ENCODE measurements at regions not wholly inside any gene's neighbourhood (a gene's known extent, or its start where the extent isn't known, plus 50 kb on each side); places are given as distances from the start of the nearest gene placed in this dataset.

DNA sequence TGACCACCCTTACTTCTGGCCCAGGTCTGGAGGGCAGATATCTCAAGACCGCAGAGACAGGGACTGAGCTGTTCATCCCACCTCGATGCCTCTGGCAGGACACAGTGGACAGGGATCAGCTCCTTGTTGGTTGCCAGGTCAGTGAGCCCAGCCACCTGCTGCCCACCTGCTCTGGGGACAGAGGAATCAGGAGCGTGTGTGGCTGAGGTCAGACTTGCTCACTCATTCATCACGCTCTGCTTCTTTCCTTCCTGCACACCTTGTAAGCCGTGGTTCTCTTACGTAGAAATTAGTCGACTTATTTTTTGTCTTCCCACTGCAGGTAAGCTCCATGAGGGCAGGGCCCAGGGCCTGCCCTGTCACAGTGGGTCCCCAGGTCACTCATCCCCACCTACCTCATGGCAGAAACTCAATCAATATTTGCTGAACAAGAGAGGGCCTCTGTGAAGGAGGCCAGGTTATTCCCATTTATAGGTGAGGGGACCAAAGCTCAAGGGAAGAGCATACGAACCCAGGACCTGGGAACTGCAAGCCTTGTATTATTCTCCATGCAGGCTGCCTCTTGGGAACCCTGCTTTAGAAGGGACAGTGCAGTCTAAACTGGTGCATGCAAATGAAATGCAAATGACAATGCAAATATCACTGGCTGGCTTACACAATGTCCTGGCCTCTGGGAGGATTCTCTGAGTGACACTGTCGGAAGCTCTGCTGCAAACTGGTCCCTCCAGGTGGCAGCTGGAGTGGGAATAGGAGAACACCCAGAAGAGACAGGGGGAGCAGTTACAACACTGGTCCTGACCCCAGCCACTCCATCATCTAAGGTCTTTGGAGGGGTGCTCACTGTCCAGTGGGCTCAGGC is 58.4 kb upstream of the PAX7 start:
- Histone ChIP-seq H3K9me2 (ENCODE audit: insufficient read depth) (no peaks in the 10 kb centered on the region), H3K27me3 (ENCODE audit: insufficient read depth, low read length) (peaks cover 5% of the 10 kb centered on the region; the same call in 1 of the 2 replicates), H2AFZ (ENCODE audit: low read depth, low read length, poor library complexity, severe bottlenecking) (no peak overlapping the region), H3K4me1 (ENCODE audit: control insufficient read depth in 1 of 2, insufficient read depth in 2 of 2, low read length in 2 of 2) (peaks cover 0 to 4% of the 10 kb centered on the region in 2 experiments; a peak in 1 of 4 replicates), H3K9ac (ENCODE audit: low read length) (no peak overlapping the region), H3K79me2 (ENCODE audit: insufficient read depth, low read length) (no peaks in the 10 kb centered on the region), H3K9me3 (ENCODE audit: control insufficient read depth in 1 of 2, insufficient read depth in 1 of 2, low read depth in 1 of 2, low read length in 2 of 2) (no peaks in the 10 kb centered on the region), H3K27ac (ENCODE audit: low read depth, low read length) (no peak overlapping the region), H4K20me1 (ENCODE audit: insufficient read depth) (no peaks in the 10 kb centered on the region), H3K4me3 (replicated peaks in 1 of 2; ENCODE audit: low read depth in 1 of 2, low read length in 2 of 2) (no peak overlapping the region), H3K36me3 (ENCODE audit: control insufficient read depth in 1 of 2, insufficient read depth in 2 of 2, low read length in 2 of 2) (no peaks in the 10 kb centered on the region), H3K4me2 (ENCODE audit: low read length) (no peak overlapping the region)
- TF ChIP-seq, protein P1, sequence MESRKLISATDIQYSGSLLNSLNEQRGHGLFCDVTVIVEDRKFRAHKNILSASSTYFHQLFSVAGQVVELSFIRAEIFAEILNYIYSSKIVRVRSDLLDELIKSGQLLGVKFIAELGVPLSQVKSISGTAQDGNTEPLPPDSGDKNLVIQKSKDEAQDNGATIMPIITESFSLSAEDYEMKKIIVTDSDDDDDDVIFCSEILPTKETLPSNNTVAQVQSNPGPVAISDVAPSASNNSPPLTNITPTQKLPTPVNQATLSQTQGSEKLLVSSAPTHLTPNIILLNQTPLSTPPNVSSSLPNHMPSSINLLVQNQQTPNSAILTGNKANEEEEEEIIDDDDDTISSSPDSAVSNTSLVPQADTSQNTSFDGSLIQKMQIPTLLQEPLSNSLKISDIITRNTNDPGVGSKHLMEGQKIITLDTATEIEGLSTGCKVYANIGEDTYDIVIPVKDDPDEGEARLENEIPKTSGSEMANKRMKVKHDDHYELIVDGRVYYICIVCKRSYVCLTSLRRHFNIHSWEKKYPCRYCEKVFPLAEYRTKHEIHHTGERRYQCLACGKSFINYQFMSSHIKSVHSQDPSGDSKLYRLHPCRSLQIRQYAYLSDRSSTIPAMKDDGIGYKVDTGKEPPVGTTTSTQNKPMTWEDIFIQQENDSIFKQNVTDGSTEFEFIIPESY (IDR thresholded peaks at IDR 0.05; ENCODE audit: extremely low read depth, insufficient replicate concordance, low read length): no peak
- TF ChIP-seq CBX3 (IDR thresholded peaks at IDR 0.05; ENCODE audit: low read depth) (no peak), EGR1 (IDR thresholded peaks at IDR 0.05; ENCODE audit: low read depth) (no peak), JUND (IDR thresholded peaks at IDR 0.05) (no peak), POLR2A (IDR thresholded peaks at IDR 0.05; ENCODE audit: borderline replicate concordance, extremely low read depth, insufficient read depth, insufficient read length) (peak; percentile 32)
- TF ChIP-seq, protein P2, sequence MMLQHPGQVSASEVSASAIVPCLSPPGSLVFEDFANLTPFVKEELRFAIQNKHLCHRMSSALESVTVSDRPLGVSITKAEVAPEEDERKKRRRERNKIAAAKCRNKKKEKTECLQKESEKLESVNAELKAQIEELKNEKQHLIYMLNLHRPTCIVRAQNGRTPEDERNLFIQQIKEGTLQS (IDR thresholded peaks at IDR 0.05): no peak
- intact Hi-C loops (cut with micrococcal nuclease): loop anchor here (10.0 kb wide), 1 partner anchor 1077 kb away; no protein-coding TSS in a partner anchor
- ChIA-PET POLR2A (no interaction called here), RAD21 (ENCODE audit: low non-redundant PET in 1 of 2, low total read pairs in 2 of 2, uncharacterized antibody in 2 of 2, unreplicated experiment in 2 of 2) (no interaction called here), CTCF (interaction anchor here (1.6 kb wide), 1 partner anchor 16 kb away, joined by 8 read pairs; no protein-coding TSS in a partner anchor)
- DNase-seq (ENCODE audit: low read depth, low spot score) (no peak), ATAC-seq (no peak)
- BruUV-seq (replicated peaks): no TSS peak

Measured in HCT116 (cell line).